Mesenchymal stem cell (in vitro differentiated cells and primary cell): ENCODE measurements at regions not wholly inside any gene's neighbourhood (a gene's known extent, or its start where the extent isn't known, plus 50 kb on each side); places are given as distances from the start of the nearest gene placed in this dataset.
A peak's percentile ranks its signal among the peaks of the same experiment; 100 is the strongest.

ENCODE experiments used
- DNase-seq: peaks from one replicate; pipeline ENCODE4 v3.0.0-alpha.2; 2013
- H2AFZ ChIP-seq: one replicate; pipeline ENCODE4 v1.6.1; 2013; ENCODE audit warnings: low read depth, mild to moderate bottlenecking, control low read depth, inconsistent platforms, low read length, moderate library complexity
- H2AK5ac ChIP-seq: 2 replicates; pipeline ENCODE4 v1.6.1; 2013; ENCODE audit warnings: low read length, moderate library complexity, mild to moderate bottlenecking, inconsistent platforms; ENCODE audit not compliant: severe bottlenecking
- H2BK120ac ChIP-seq: one replicate; pipeline ENCODE4 v1.6.1; 2013; ENCODE audit warnings: low read depth, mild to moderate bottlenecking, inconsistent platforms, low read length, moderate library complexity
- H2BK12ac ChIP-seq, 2 experiments: one replicate each; pipeline ENCODE4 v1.6.1; 2013; ENCODE audit warnings: inconsistent platforms in 2 of 2, low read length in 2 of 2, mild to moderate bottlenecking in 2 of 2, moderate library complexity in 2 of 2, control low read depth in 1 of 2
- H2BK15ac ChIP-seq: one replicate; pipeline ENCODE4 v1.6.1; 2013; ENCODE audit warnings: mild to moderate bottlenecking, low read depth, inconsistent platforms; ENCODE audit not compliant: poor library complexity, severe bottlenecking
- H2BK5ac ChIP-seq: 2 replicates; pipeline ENCODE4 v1.6.1; 2013; ENCODE audit warnings: low read depth, mild to moderate bottlenecking, low read length, control low read depth, inconsistent platforms; ENCODE audit not compliant: poor library complexity, severe bottlenecking
- H3K14ac ChIP-seq, 2 experiments: one replicate each; pipeline ENCODE4 v1.6.1; 2013; ENCODE audit warnings: inconsistent platforms in 2 of 2, low read length in 2 of 2, control low read depth in 1 of 2, mild to moderate bottlenecking in 1 of 2, moderate library complexity in 1 of 2
- H3K18ac ChIP-seq, 2 experiments: one replicate each; pipeline ENCODE4 v1.6.1; 2013; ENCODE audit warnings: inconsistent platforms in 2 of 2, low read length in 2 of 2, control low read depth in 1 of 2, low read depth in 1 of 2, mild to moderate bottlenecking in 1 of 2
- H3K23ac ChIP-seq, 2 experiments: one replicate each; pipeline ENCODE4 v1.6.1; 2013; ENCODE audit warnings: inconsistent platforms in 2 of 2, low read length in 2 of 2, mild to moderate bottlenecking in 2 of 2, moderate library complexity in 2 of 2, control low read depth in 1 of 2
- H3K27ac ChIP-seq: 2 replicates; pipeline ENCODE4 v1.5.1; 2013; ENCODE audit warnings: mild to moderate bottlenecking, moderate library complexity, low read length, control low read depth, inconsistent platforms; ENCODE audit not compliant: poor library complexity, severe bottlenecking
- H3K27me3 ChIP-seq, 2 experiments: 2 replicates each; pipeline versions ENCODE4 v1.6.1 to v1.7.0; 2013; ENCODE audit warnings: low read length in 2 of 2, mild to moderate bottlenecking in 2 of 2, moderate library complexity in 2 of 2, control low read depth in 1 of 2, inconsistent platforms in 1 of 2; ENCODE audit not compliant: control insufficient read depth in 1 of 2, insufficient read depth in 1 of 2
- H3K36me3 ChIP-seq, 2 experiments: 2 replicates each; pipeline versions ENCODE4 v1.6.1 to v1.7.0; 2013; ENCODE audit warnings: low read length in 2 of 2, control low read depth in 1 of 2, inconsistent platforms in 1 of 2, low read depth in 1 of 2, mild to moderate bottlenecking in 1 of 2; ENCODE audit not compliant: insufficient read depth in 2 of 2, control insufficient read depth in 1 of 2
- H3K4ac ChIP-seq, 2 experiments: one replicate each; pipeline ENCODE4 v1.6.1; 2013; ENCODE audit warnings: inconsistent platforms in 2 of 2, low read length in 2 of 2, mild to moderate bottlenecking in 2 of 2, moderate library complexity in 2 of 2, control low read depth in 1 of 2, low read depth in 1 of 2
- H3K4me1 ChIP-seq: 2 replicates; pipeline ENCODE4 v1.6.1; 2013; ENCODE audit warnings: low read depth, low read length, control low read depth; ENCODE audit not compliant: control insufficient read depth, insufficient read depth
- H3K4me2 ChIP-seq: 2 replicates; pipeline ENCODE4 v1.6.1; 2013; ENCODE audit warnings: low read length, mild to moderate bottlenecking, inconsistent platforms; ENCODE audit not compliant: poor library complexity, severe bottlenecking
- H3K4me3 ChIP-seq, 2 experiments: 2 replicates each; pipeline versions ENCODE4 v1.5.1 to v1.7.0; 2013; ENCODE audit warnings: low read length in 2 of 2, mild to moderate bottlenecking in 2 of 2, control low read depth in 1 of 2, low read depth in 1 of 2; ENCODE audit not compliant: insufficient read depth in 1 of 2
- H3K79me1 ChIP-seq: replicated peaks from 2 replicates; pipeline ENCODE4 v1.6.1; 2013; ENCODE audit warnings: mild to moderate bottlenecking, control low read depth, low read length, inconsistent platforms; ENCODE audit not compliant: poor library complexity, severe bottlenecking
- H3K9ac ChIP-seq: 2 replicates; pipeline ENCODE4 v1.7.0; 2013; ENCODE audit warnings: mild to moderate bottlenecking, low read length, moderate library complexity
- H3K9me3 ChIP-seq: 2 replicates; pipeline ENCODE4 v1.7.0; 2013; ENCODE audit warnings: mild to moderate bottlenecking, low read length; ENCODE audit not compliant: control insufficient read depth
- H4K8ac ChIP-seq: one replicate; pipeline ENCODE4 v1.6.1; 2013; ENCODE audit warnings: inconsistent platforms, mild to moderate bottlenecking, low read length, moderate library complexity
- H4K91ac ChIP-seq: one replicate; pipeline ENCODE4 v1.6.1; 2013; ENCODE audit warnings: mild to moderate bottlenecking, low read length, inconsistent platforms
- WGBS: methylation state at CpG from one replicate; pipeline ENCODE4 v1.1.7; 2013; ENCODE audit warnings: mixed read lengths; 5-methylcytosine and 5-hydroxymethylcytosine counted together

DNA sequence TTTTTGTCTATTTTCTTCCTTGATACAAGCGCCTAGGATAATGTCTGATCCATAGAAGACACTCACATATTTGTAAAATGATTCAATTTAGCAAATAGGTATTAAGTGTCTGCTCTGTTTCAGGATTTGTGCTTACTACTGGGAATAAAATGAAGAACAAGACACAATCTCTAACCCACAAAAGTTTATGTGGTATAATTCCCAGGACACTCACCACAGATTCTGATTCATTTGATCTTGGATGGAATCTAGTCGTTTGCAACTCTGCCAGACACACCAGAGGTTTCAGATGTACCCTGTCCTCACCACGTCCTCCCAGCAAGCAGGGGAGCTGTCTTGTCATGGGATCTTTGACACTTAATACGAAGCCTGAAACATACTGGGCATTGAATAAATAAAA lies 208.3 kb downstream of the LRIG3 start:
- Histone ChIP-seq H3K27me3 (no peaks in the 10 kb centered on the region), H3K27ac (no peak overlapping the region), H2BK12ac (no peak overlapping the region), H3K79me1 (no peaks in the 10 kb centered on the region), H2AK5ac (no peak overlapping the region), H4K91ac (no peak overlapping the region), H3K4me3 (no peak overlapping the region), H3K4me1 (no peaks in the 10 kb centered on the region), H4K8ac (no peak overlapping the region), H2BK120ac (no peak overlapping the region), H3K4me2 (no peak overlapping the region), H3K9ac (no peak overlapping the region), H3K36me3 (no peaks in the 10 kb centered on the region), H3K18ac (no peak overlapping the region), H2BK15ac (no peak overlapping the region), H2AFZ (no peak overlapping the region), H3K14ac (no peak overlapping the region), H3K9me3 (peaks cover 10% of the 10 kb centered on the region), H3K23ac (no peak overlapping the region), H3K4ac (no peak overlapping the region), H2BK5ac (no peak overlapping the region)
- WGBS = 50% methylated on average over 1 of the region's 4 CpGs
- DNase-seq = peak; percentile 4

DNA sequence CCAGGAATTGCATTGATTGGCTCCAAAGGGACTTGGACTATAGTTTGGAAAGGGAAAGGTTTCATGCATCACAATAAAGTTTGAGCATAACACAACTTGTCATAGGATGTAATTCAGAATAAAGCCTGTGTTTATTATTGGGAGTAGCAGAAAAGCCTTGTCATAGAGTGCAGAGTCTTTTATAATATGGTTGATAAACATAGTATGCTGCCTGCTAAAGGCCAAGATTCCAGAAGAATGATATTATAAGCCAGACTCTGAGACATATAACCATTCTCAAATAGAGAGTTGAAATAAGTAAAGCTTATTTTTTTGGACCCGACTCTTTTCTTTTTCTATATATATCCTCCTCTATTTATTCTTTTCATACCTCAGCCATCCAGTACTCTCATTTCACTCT lies 207.3 kb downstream of the LRIG3 start:
- DNase-seq = no peak
- WGBS = 100% methylated on average over 1 of the region's 1 CpG

DNA sequence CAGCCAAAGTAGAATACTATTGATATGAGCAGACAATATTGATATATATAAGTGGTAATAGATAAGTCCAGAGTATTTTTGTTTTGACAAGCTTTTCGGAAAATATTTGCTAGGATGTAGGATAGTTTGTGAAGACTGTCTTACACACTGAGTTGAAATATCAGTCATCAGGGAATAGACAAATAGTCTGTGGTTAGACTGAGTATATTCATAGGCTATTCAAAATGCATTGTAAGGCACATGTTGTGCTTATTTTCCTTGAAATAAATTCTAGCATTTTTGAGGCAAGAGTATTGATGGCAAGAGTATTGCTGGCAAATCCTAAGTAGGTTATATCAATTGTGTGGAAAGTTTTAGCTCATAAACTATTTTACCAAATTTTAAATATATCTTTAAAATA lies 201.1 kb downstream of the LRIG3 start:
- Histone ChIP-seq H2BK12ac (no peak overlapping the region), H3K14ac (no peak overlapping the region), H2AK5ac (no peak overlapping the region), H3K4me1 (no peaks in the 10 kb centered on the region), H3K18ac (no peak overlapping the region), H3K4me2 (no peak overlapping the region), H3K4me3 (no peak overlapping the region), H2BK15ac (no peak overlapping the region), H3K27ac (no peak overlapping the region), H3K23ac (no peak overlapping the region), H3K9ac (no peak overlapping the region), H2BK120ac (no peak overlapping the region), H3K4ac (no peak overlapping the region), H2AFZ (no peak overlapping the region), H4K91ac (no peak overlapping the region), H3K36me3 (no peaks in the 10 kb centered on the region), H3K79me1 (no peaks in the 10 kb centered on the region), H3K27me3 (no peaks in the 10 kb centered on the region), H3K9me3 (peaks cover 1% of the 10 kb centered on the region), H4K8ac (no peak overlapping the region), H2BK5ac (no peak overlapping the region)
- 89% methylated on average over 1 of the region's 1 CpG for WGBS
- DNase-seq = no peak

More for the DNA sequence above, 207.3 kb downstream of the LRIG3 start:
- Histone ChIP-seq H2AFZ (no peak overlapping the region), H3K18ac (no peak overlapping the region), H3K79me1 (no peaks in the 10 kb centered on the region), H4K91ac (no peak overlapping the region), H3K4me1 (no peaks in the 10 kb centered on the region), H2BK5ac (no peak overlapping the region), H2BK120ac (no peak overlapping the region), H3K36me3 (no peaks in the 10 kb centered on the region), H3K4ac (no peak overlapping the region), H2BK12ac (no peak overlapping the region), H3K23ac (no peak overlapping the region), H3K14ac (no peak overlapping the region), H3K9me3 (peaks cover 10% of the 10 kb centered on the region), H3K27ac (no peak overlapping the region), H3K9ac (no peak overlapping the region), H3K27me3 (no peaks in the 10 kb centered on the region), H2BK15ac (no peak overlapping the region), H3K4me2 (no peak overlapping the region), H4K8ac (no peak overlapping the region), H2AK5ac (no peak overlapping the region), H3K4me3 (no peak overlapping the region)

DNA sequence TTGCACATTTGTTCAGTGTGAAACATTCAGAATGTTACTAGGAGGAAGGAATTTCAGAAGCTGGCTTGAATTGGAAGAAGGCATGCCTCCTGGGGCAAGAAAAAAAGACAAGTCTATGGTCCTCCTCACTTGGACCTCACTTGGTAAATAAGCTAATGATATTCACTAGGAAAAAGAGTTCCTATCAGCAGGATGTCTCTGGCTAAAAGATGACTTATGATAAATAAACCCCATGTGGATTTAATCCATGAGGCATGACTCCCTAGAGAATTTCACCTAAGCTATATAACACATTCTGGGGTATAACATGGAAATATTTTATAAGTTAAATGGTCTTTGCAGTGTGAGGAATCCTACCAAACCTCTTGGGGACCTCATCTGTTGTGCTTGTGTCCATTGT lies 199.9 kb downstream of the LRIG3 start:
- H2BK12ac ChIP-seq = no peak overlapping the region
- H2BK15ac ChIP-seq = no peak overlapping the region
- no peak overlapping the region for H4K8ac ChIP-seq
- H3K9ac ChIP-seq = no peak overlapping the region
- no peak overlapping the region for H3K4me3 ChIP-seq
- H3K4me2 ChIP-seq = no peak overlapping the region
- H3K4me1 ChIP-seq = no peaks in the 10 kb centered on the region
- H3K27ac ChIP-seq = no peak overlapping the region
- no peaks in the 10 kb centered on the region for H3K36me3 ChIP-seq
- H2BK120ac ChIP-seq = no peak overlapping the region
- no peak overlapping the region for H3K18ac ChIP-seq
- no peak for DNase-seq
- no peaks in the 10 kb centered on the region for H3K79me1 ChIP-seq
- no peak overlapping the region for H4K91ac ChIP-seq
- no peak overlapping the region for H3K23ac ChIP-seq
- no peak overlapping the region for H3K14ac ChIP-seq
- H2BK5ac ChIP-seq = no peak overlapping the region
- H3K4ac ChIP-seq = no peak overlapping the region
- H2AFZ ChIP-seq = no peak overlapping the region
- no peaks in the 10 kb centered on the region for H3K27me3 ChIP-seq
- no peaks in the 10 kb centered on the region for H3K9me3 ChIP-seq
- no peak overlapping the region for H2AK5ac ChIP-seq
